Amniotic epithelial cell (primary cell): ENCODE measurements at regions not wholly inside any gene's neighbourhood (a gene's known extent, or its start where the extent isn't known, plus 50 kb on each side); places are given as distances from the start of the nearest gene placed in this dataset.
A peak's percentile ranks its signal among the peaks of the same experiment; 100 is the strongest.

Experiments used
- DNase-seq: peaks from one replicate; pipeline ENCODE4 v3.0.0-alpha.2; 2010; ENCODE audit warnings: low read depth

- DNase-seq = no peak
Observed at GRCh38 chr5:3341446-3342240, 254.0 kb upstream of the IRX1 start.

- no peak for DNase-seq
Observed at GRCh38 chr5:3340471-3340870, 255.2 kb upstream of the IRX1 start.

- no peak for DNase-seq
Observed at GRCh38 chr5:3339798-3340115, 255.9 kb upstream of the IRX1 start.

- DNase-seq = no peak
Observed at GRCh38 chr5:3339092-3339797, 256.4 kb upstream of the IRX1 start.

DNA sequence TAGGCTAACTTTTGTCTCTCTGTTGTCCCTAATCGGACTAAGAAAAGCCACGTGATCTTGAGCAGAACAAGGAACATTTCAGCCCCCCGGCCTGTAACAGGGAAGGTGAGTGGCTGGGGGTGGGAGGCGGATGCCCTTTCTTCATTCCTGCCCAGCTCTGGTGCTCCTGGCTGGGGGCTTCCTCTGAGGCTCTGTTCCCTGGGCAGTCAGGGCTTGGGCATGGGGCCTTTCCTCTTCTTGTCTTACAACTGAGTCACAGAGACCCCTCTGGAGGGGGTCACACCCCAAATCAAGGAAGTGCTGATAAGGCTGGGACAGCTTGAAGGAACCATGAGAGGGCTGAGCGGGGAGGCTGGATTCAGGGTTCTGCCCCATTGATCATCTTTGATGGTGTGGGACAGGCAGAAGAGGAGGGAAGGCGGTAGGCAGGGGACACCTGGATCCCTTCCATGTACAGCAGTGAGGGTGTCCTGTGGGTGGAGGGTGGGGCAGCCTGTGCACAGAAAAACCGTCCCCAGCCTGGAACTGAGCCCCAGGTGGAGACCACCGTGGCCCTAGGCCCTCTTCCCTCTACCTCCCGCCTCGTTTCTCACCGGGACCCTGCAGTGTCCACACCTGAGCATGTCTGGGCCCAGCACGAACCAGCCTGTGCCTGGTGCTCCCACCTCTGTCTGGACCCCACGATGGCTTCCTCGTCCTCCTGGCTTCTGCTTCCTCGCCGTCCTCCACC lies 257.7 kb upstream of the IRX1 start:
- DNase-seq = no peak

- no peak for DNase-seq
Observed at GRCh38 chr5:3336666-3337065, 259.0 kb upstream of the IRX1 start.

DNA sequence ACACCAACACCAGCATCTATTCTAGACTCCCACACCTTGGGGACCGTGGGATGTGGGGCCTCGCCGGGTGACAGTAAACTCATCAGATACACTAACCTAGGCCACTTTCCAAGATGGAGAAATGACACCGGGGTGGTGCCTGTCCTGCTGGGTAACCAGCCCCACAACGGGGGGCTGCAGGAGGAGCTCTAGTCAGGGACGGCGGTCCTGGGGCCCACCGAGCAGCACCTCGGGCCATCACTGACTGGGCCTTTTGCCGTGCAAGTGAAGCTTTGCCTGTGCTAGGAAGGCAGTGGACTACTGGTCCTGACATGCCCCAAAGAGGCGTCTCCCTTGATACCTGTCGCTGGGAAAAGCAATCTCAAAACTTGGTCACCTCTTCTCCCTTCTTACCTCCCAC lies 260.3 kb upstream of the IRX1 start:
- DNase-seq = no peak

GRCh38 chr5:3333836-3334235 lies 261.8 kb upstream of the IRX1 start:
- no peak for DNase-seq

- DNase-seq = no peak
Observed at GRCh38 chr5:3333105-3333504, 262.5 kb upstream of the IRX1 start.

DNA sequence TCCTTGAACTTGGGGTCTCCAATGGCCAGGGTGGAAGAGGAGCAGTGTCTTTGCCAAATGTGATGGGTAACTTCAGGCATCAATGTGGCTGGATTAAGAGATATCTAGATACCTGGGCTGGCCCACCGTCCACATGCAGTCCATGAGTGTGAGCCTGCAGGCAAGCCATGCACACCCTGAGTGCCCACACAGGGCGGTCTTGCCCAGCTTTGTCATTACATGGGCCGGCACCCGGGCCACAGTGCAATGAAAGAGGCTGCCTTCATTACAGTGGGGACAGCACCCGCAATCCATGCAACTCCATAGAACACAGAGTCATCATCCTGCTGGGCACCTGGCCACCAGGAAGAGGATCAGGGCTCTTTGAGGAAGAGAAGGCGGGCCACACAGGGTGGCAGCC lies 263.8 kb upstream of the IRX1 start:
- no peak for DNase-seq

GRCh38 chr5:3330442-3330841 lies 265.2 kb upstream of the IRX1 start:
- DNase-seq = no peak

DNA sequence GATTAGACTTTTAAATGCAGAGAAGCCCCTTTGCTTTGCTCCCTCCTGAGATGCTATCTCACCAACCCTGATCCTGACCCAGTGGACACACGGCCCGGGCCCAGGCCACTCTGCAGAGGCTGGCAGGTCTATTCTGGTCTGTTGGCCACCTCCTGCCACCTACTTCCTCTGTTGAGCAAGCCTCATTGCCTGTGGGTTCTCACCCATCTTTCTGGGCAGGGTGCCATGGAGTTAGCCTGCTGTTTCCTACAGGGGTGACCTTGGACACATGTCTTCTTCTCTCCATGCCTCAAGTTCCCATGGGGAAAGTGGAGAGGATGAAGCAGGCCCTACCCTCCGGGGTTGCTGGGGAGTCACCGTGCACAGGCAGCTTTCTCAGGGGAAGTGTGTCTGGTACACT lies 266.2 kb upstream of the IRX1 start:
- no peak for DNase-seq

DNA sequence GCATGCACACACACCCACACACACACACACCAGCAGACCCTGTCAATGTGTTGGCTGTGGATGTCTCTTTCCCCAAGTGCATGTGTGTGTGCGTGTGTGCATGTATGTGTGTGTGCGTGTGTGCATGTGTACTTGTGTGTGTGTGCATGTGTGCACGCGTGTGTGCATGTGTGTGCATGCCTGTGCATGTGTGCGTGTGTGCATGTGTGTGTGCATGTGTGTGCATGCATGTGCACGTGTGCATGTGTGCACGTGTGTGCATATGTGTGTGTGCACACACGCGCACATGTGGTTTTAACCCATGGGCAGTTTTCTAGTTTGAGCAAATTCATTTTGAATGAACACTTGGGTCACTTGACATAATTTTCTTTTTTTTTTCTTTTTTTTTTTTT lies 268.8 kb upstream of the IRX1 start:
- no peak for DNase-seq

GRCh38 chr5:3325972-3326840 lies 269.4 kb upstream of the IRX1 start:
- DNase-seq = no peak

DNA sequence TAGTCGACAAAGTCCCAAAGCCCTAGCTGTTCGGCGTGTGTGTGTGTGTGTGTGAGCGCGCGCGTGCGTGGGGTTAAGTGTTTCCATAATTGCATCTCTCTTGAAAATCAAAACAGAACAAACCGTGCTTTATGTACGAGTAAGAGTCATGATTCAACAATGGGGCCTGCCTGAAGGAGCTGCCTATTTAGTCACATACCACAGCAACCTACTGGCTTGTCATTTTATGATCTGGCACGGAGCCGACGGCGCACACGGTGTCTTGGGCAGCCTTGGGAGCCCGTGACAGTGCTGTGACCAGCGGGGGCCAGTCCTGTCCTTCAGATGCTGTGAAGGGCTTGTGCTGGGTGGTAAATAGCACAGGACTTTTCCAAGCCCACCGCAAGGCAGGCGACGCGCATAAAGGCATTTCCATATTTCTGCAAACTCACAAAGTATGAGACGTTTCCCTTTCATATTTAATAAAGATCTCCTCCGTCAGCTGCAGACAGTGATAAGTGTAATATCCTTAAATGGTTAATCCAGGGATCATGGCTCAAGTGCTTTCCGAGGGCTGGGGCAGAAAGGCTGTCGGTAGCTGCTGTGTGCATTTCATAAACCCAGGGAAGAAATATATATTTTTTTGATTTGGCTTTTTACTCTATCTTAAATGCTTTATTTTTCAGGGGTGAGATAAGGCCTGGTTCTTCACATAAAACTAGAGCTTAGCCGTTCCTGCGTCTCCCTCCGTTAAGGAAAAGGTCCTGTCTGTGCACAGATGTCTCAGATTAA lies 270.2 kb upstream of the IRX1 start:
- DNase-seq = no peak

GRCh38 chr5:3324421-3325101 lies 271.1 kb upstream of the IRX1 start:
- peak; percentile 1 for DNase-seq

- peak; percentile 3 for DNase-seq
Observed at GRCh38 chr5:3323966-3324365, 271.7 kb upstream of the IRX1 start.

GRCh38 chr5:3323144-3323543 lies 272.5 kb upstream of the IRX1 start:
- DNase-seq = no peak

DNA sequence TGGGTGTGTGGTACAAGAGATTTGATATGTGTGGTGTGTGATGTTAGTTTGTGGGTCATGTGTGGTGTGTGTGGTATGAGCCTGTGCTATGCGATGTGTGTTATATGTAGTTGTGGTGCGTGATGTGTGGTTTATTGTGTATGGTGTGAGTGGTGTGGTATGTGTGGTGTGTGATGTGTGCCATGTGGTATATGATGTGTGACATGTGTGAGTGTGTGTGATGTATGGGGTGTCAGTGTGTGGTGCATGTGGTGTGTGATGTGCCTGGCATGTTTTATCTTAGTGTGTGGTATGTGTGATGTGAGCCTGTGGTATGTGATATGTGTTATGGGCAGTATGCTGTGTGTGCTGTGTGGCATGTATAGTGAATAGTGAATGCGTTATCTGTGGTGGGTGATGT lies 273.0 kb upstream of the IRX1 start:
- DNase-seq = no peak

DNA sequence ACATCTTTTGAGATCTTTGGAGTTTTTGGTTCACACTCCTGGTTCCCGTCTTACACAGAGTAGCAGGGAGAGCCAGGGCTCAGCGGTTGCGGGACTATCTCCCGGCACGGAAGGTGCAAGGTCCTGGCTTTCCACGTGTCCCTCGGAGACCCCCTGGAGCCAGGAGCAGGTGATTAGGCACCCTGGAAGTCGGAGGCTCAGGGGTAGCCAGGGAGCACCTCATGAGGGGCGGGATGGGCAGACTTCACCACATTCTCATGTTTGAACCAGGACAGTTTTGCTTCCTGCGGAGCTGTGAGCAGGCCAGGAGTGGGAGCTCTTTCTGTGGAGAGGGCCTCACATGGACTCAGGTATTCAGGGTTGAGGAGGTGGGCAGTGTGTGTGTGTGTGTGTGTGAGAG lies 273.7 kb upstream of the IRX1 start:
- no peak for DNase-seq
